Ishikawa (cell line): ENCODE measurements at regions not wholly inside any gene's neighbourhood (a gene's known extent, or its start where the extent isn't known, plus 50 kb on each side); places are given as distances from the start of the nearest gene placed in this dataset.

ENCODE experiments used
- CEBPB ChIP-seq: IDR thresholded peaks from 2 replicates; pipeline ENCODE4 v1.6.1; 2012
- CREB1 ChIP-seq: IDR thresholded peaks from 2 replicates; pipeline ENCODE4 v1.6.1; 2012; ENCODE audit warnings: low read depth
- EGR1 ChIP-seq: IDR thresholded peaks from 2 replicates; pipeline ENCODE4 v1.6.1; 2012
- EP300 ChIP-seq: IDR thresholded peaks from 2 replicates; pipeline ENCODE4 v1.6.1; 2012; ENCODE audit warnings: borderline replicate concordance
- FOXM1 ChIP-seq: IDR thresholded peaks from 2 replicates; pipeline ENCODE4 v1.6.1; 2012; ENCODE audit warnings: low read depth, borderline replicate concordance
- MAX ChIP-seq: IDR thresholded peaks from 2 replicates; pipeline ENCODE4 v1.6.1; 2012
- NFIC ChIP-seq: IDR thresholded peaks from 2 replicates; pipeline ENCODE4 v1.6.1; 2012
- RAD21 ChIP-seq: IDR thresholded peaks from 2 replicates; pipeline ENCODE4 v1.6.1; 2012; ENCODE audit warnings: low read depth
- REST ChIP-seq: IDR thresholded peaks from 2 replicates; pipeline ENCODE4 v1.6.1; 2012; ENCODE audit warnings: low read depth, mild to moderate bottlenecking
- TAF1 ChIP-seq: IDR thresholded peaks from 2 replicates; pipeline ENCODE4 v1.6.1; 2012; ENCODE audit warnings: low read depth, mild to moderate bottlenecking
- TCF12 ChIP-seq: IDR thresholded peaks from 2 replicates; pipeline ENCODE4 v1.6.1; 2012; ENCODE audit warnings: low read depth
- TEAD4 ChIP-seq: IDR thresholded peaks from 2 replicates; pipeline ENCODE4 v1.6.1; 2012
- USF1 ChIP-seq: IDR thresholded peaks from 2 replicates; pipeline ENCODE4 v1.6.1; 2012
- YY1 ChIP-seq: IDR thresholded peaks from 2 replicates; pipeline ENCODE4 v1.6.1; 2012; ENCODE audit warnings: low read depth
- ZBTB7A ChIP-seq: IDR thresholded peaks from 2 replicates; pipeline ENCODE4 v1.6.1; 2012; ENCODE audit warnings: low read depth

GRCh38 chr5:9924614-9925013 is 294.5 kb upstream of the TAS2R1 start:
- no peak for TF ChIP-seq FOXM1
- TF ChIP-seq CEBPB: no peak
- TF ChIP-seq EP300: no peak
- TF ChIP-seq RAD21: no peak
- TF ChIP-seq REST: no peak
- no peak for TF ChIP-seq TAF1
- TF ChIP-seq ZBTB7A: no peak
- TF ChIP-seq CREB1: no peak
- TF ChIP-seq EGR1: no peak
- TF ChIP-seq YY1: no peak
- no peak for TF ChIP-seq USF1
- TF ChIP-seq MAX: no peak
- no peak for TF ChIP-seq NFIC
- no peak for TF ChIP-seq TCF12
- TF ChIP-seq TEAD4: no peak

GRCh38 chr5:9922719-9923118 is 292.6 kb upstream of the TAS2R1 start:
- TF ChIP-seq TAF1 (no peak), EP300 (no peak), REST (no peak), MAX (no peak), EGR1 (no peak), FOXM1 (no peak), TEAD4 (no peak)

GRCh38 chr5:9920697-9921096 is 290.5 kb upstream of the TAS2R1 start:
- no peak for TF ChIP-seq CEBPB
- TF ChIP-seq CREB1: no peak
- TF ChIP-seq RAD21: no peak
- no peak for TF ChIP-seq REST
- TF ChIP-seq TEAD4: no peak
- TF ChIP-seq TAF1: no peak

- no peak for TF ChIP-seq TCF12
Measured at GRCh38 chr5:9919306-9920030, 289.3 kb upstream of the TAS2R1 start.

- TF ChIP-seq YY1 (no peak), RAD21 (no peak), ZBTB7A (no peak), CREB1 (no peak), MAX (no peak), EP300 (no peak), CEBPB (no peak), TCF12 (no peak), NFIC (no peak), EGR1 (no peak), TEAD4 (no peak), USF1 (no peak), TAF1 (no peak), FOXM1 (no peak), REST (no peak)
Measured at GRCh38 chr5:9905661-9906060, 275.5 kb upstream of the TAS2R1 start.
